Muscle layer of duodenum (tissue), 2 donors: ENCODE measurements at regions not wholly inside any gene's neighbourhood (a gene's known extent, or its start where the extent isn't known, plus 50 kb on each side); places are given as distances from the start of the nearest gene placed in this dataset.
"Not testable (repeated sequence)": the region's sequence is repeated elsewhere in the genome, so short reads cannot be mapped to it uniquely, and the experiment has no call there.

Experiments used
- H3K27ac ChIP-seq: one replicate; pipeline ENCODE4 v1.7.0; 2013; ENCODE audit warnings: mild to moderate bottlenecking, low read length
- H3K27me3 ChIP-seq: one replicate; pipeline ENCODE4 v1.7.0; 2013; ENCODE audit warnings: low read depth, mild to moderate bottlenecking, control low read depth, low read length
- H3K36me3 ChIP-seq, 2 donors: one replicate each; pipeline ENCODE4 v1.7.0; 2013; ENCODE audit warnings: low read length in 2 of 2, control low read depth in 1 of 2, mild to moderate bottlenecking in 1 of 2; ENCODE audit not compliant: insufficient read depth in 2 of 2, control insufficient read depth in 1 of 2
- H3K4me1 ChIP-seq, 2 donors: one replicate each; pipeline ENCODE4 v1.7.0; 2013; ENCODE audit warnings: low read length in 2 of 2, mild to moderate bottlenecking in 2 of 2, control low read depth in 1 of 2, moderate library complexity in 1 of 2; ENCODE audit not compliant: insufficient read depth in 2 of 2, control insufficient read depth in 1 of 2
- H3K4me3 ChIP-seq, 2 donors: one replicate each; pipeline ENCODE4 v1.7.0; 2013; ENCODE audit warnings: low read length in 2 of 2, low read depth in 1 of 2, mild to moderate bottlenecking in 1 of 2
- H3K9me3 ChIP-seq, 2 donors: one replicate each; pipeline ENCODE4 v1.7.0; 2013; ENCODE audit warnings: low read length in 2 of 2, control low read depth in 1 of 2, mild to moderate bottlenecking in 1 of 2; ENCODE audit not compliant: control insufficient read depth in 1 of 2
- donor health status: healthy.

DNA sequence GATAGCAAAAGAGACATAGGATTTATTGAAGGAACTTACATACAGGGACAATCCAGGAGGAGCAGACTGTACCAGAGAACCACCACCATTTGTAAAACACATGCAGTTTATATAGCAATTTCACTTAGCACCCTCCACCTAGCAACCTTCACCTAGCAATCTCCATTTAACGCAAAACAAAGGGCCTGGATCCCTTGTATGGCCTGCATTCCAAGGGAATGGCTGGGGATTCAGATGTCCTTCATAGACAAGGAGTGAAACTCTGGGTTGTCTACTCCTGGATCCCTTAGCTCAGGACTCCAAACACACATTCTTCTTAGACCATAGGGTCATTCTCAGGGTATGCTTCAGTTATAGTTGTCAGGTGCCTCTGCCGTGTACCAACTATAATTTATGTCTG is 1324.9 kb downstream of the HACE1 start:
- no peaks in the 10 kb centered on the region for H3K36me3 ChIP-seq
- no peaks in the 10 kb centered on the region for H3K9me3 ChIP-seq
- no peaks in the 10 kb centered on the region for H3K27me3 ChIP-seq
- no peaks in the 10 kb centered on the region for H3K4me1 ChIP-seq
- no peak overlapping the region for H3K4me3 ChIP-seq
- H3K27ac ChIP-seq, result no peak overlapping the region

DNA sequence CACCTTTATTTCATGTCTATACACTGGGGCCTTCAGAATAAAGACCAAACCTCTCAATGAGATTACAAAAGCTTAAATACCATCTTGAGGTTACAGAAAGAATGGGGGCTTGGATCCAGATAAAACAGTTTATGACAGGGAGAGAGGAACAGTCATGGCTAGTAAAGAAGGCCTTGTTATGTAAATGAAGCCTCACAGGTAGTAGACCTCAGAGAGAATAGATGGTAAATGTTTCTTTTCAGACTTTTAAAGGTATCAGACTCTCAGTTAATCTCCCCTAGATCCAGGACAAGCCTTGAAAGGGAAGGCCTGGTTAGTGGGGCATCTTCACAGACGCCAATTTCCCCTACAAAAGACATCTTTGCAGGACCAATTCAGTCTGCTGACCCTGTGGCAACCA is 1325.6 kb downstream of the HACE1 start:
- no peaks in the 10 kb centered on the region for H3K27me3 ChIP-seq
- H3K4me3 ChIP-seq, result no peak overlapping the region
- H3K9me3 ChIP-seq, result no peaks in the 10 kb centered on the region

DNA sequence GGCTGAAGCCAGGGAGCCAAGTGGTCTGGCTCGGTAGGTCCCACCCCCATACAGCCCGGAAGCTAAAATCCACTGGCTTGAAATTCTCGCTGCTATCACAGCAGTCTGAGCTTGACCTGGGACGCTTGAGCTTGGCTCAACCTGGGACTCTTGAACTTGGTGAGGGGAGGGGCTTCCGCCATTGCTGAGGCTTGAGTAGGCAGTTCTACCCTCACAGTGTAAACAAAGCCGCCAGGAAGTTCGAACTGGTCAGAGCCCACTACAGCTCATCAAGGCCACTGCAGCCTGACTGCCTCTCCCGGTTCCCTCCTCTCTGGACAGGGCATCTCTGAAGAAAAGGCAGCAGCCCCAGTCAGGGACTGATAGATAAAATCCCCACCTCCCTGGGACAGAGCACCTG is 1337.7 kb downstream of the HACE1 start:
- Histone ChIP-seq H3K4me3 (no peak overlapping the region), H3K27ac (no peak overlapping the region), H3K27me3 (no peaks in the 10 kb centered on the region), H3K36me3 (no peaks in the 10 kb centered on the region), H3K4me1 (no peaks in the 10 kb centered on the region), H3K9me3 (no peaks in the 10 kb centered on the region)

More for the DNA sequence above, 1325.6 kb downstream of the HACE1 start:
- Histone ChIP-seq H3K27ac (no peak overlapping the region), H3K4me1 (no peaks in the 10 kb centered on the region), H3K36me3 (no peaks in the 10 kb centered on the region)

DNA sequence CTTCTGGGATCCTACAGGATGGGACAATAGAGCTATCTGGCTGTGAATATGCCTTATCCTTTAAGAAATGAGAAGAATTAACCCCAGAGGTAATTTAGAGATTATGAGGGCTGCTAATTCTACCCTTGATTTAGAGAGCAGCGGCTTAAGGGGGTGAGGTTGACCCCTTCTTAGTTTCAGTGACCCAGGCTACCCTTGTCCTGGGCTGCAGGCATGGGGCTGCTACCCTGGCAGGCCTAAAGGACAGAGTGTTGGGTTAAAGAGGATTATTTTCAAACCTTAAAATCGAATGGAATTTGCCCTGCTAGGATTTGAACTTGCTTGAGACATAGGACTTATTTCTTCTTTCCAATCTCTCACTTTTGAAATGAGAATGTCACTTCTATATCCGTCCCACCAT is 1343.4 kb downstream of the HACE1 start:
- Histone ChIP-seq H3K36me3 (no peaks in the 10 kb centered on the region), H3K4me1 (no peaks in the 10 kb centered on the region), H3K27ac (no peak overlapping the region), H3K27me3 (no peaks in the 10 kb centered on the region), H3K4me3 (no peak overlapping the region), H3K9me3 (no peaks in the 10 kb centered on the region)

DNA sequence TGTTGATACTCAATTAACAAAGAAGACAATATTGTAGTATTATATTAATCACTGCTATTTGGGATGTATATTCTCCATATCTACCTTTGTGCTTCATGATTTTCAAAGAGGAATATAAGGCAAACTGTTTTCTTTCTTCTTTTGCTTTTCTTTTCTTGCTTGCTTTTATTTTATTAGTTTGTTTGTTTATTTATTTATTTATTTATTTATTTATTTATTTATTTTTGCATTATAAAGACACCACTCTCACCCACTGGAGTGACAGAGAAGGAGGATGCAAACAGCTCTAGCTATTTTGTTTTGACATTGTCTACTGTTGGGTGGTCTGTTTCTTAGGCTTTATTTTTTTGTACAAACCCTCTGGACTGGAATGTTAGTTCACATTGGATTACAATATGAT is 1352.7 kb downstream of the HACE1 start:
- Histone ChIP-seq H3K9me3 (no peaks in the 10 kb centered on the region), H3K4me1 (no peaks in the 10 kb centered on the region), H3K27ac (no peak overlapping the region), H3K4me3 (no peak overlapping the region), H3K36me3 (no peaks in the 10 kb centered on the region), H3K27me3 (no peaks in the 10 kb centered on the region)

DNA sequence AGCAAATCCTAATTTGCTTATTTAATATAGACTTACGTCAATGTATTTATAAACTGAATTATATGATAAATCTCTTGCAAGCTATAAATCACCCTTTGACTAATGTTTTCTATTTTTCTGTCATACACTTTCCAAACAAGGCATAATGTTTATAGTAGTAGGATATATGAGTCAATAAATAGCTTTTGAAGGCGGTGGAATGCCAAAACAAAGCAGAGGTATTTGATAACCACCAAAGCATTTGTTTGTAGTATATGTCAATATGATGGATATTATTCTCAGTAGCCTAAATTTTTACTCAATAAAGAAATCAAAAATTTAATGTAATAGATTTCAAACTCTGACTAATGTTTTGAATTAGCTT is 1354.6 kb downstream of the HACE1 start:
- H3K9me3 ChIP-seq, result no peaks in the 10 kb centered on the region
- H3K27me3 ChIP-seq, result no peaks in the 10 kb centered on the region
- no peak overlapping the region for H3K27ac ChIP-seq
- H3K36me3 ChIP-seq, result no peaks in the 10 kb centered on the region
- H3K4me3 ChIP-seq, result no peak overlapping the region
- H3K4me1 ChIP-seq, result no peaks in the 10 kb centered on the region

DNA sequence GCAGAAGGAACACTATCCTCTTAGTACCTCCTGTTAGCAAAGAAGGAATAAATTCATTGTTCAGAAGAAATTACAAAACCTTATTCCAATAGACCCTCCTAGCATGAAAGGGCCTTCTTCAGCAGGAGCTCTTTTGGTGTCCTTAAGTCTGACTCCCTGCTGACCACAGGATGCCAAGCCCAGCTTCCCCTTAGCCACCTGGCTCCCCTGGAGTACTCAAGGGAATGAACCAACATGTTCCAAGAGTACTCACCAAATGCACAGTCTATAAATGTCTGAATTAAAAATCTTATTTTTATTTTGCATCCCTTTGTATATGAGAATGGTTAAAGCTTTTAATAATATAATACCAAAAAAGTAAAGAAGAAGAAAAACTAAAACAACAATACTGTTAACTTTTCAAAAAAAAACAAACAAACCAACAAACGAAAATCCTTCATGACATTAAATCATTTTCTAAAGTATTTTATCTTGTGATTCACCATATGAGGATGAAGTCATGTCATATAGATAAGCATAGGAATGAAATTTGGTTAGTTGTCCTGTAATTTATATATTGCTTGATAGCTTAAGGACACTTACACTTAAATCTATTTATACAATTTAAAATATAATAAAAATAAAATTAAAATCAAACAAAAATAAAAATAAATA is 1355.1 kb downstream of the HACE1 start:
- Histone ChIP-seq H3K36me3 (no peaks in the 10 kb centered on the region), H3K4me3 (no peak overlapping the region), H3K27me3 (no peaks in the 10 kb centered on the region), H3K4me1 (no peaks in the 10 kb centered on the region), H3K27ac (no peak overlapping the region), H3K9me3 (no peaks in the 10 kb centered on the region)

DNA sequence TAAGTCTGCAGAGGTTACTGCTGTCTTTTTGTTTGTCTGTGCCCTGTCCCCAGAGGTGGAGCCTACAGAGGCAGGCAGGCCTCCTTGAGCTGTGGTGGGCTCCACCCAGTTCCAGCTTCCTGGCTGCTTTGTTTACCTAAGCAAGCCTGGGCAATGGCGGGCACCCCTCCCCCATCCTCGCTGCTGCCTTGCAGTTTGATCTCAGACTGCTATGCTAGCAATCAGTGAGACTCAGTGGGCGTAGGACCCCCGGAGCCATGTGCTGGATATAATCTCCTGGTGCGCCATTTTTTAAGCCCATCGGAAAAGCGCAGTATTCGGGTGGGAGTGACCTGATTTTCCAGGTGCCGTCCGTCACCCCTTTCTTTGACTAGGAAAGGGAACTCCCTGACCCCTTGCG is 1363.1 kb downstream of the HACE1 start:
- H3K4me1 ChIP-seq, H3K27ac ChIP-seq, H3K4me3 ChIP-seq, H3K9me3 ChIP-seq, H3K36me3 ChIP-seq, H3K27me3 ChIP-seq: not testable (repeated sequence)

DNA sequence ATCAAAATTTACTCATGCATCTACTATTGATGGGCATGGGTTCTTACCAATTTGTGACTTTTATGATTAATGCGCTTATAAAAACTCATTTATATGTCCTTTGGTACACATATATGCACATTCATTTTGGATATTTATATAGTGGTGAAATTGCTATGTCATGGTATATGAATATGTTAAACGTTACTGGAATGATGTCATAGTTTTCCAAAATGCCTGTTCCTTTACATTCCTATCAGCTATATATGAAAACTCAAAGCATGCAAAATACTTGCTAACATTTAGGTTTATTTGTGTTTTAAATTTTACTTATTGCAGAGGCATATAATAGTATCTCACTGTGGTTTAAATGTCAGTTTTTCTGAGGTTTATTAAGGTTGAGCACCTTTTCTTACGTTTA is 1403.1 kb downstream of the HACE1 start:
- H3K9me3 ChIP-seq, result no peaks in the 10 kb centered on the region
- no peaks in the 10 kb centered on the region for H3K4me1 ChIP-seq
- H3K27me3 ChIP-seq, result no peaks in the 10 kb centered on the region
- no peaks in the 10 kb centered on the region for H3K36me3 ChIP-seq
- H3K4me3 ChIP-seq, result no peak overlapping the region
- no peak overlapping the region for H3K27ac ChIP-seq

DNA sequence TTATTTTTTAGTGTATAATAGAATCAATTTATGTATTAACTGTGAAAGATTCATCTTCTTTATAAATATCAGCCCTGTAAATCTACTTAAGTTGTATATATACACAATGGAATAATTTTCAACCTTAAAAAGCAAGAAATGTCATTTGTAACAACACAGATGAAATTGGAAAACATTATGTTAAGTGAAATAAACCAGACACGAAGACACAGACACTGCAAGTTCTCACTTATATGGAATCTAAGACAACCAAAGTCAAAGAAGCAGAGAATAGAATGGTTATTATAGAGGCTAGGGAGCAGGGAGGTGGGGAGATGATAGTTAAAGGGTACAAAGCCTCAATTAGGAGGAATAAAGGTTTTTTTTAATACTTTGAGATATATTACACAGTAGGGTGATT is 1404.4 kb downstream of the HACE1 start:
- H3K36me3 ChIP-seq, result no peaks in the 10 kb centered on the region
- no peak overlapping the region for H3K27ac ChIP-seq
- no peaks in the 10 kb centered on the region for H3K27me3 ChIP-seq
- H3K4me1 ChIP-seq, result no peaks in the 10 kb centered on the region
- H3K9me3 ChIP-seq, result no peaks in the 10 kb centered on the region
- H3K4me3 ChIP-seq, result peak overlapping the region in 1 of 2 donors; percentile 32

DNA sequence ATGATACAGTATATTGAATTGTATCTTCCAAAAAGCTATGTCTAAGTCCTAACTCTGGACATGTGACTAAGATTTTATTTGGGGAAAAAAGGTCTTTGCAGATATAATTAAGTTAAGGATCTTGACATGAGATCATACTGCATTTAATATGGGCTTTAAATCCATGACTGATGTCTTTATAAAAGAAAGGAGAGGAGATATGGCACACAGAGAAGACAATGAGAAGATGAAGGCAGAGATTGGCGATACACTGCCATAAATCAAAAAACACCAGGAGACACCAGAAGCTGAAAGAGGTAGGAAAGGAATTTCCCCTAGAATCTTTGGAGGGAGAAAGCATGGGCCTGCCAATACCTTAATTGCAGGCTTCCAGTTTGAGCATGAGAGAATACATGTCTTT is 1450.2 kb downstream of the HACE1 start:
- Histone ChIP-seq H3K27me3 (no peaks in the 10 kb centered on the region), H3K9me3 (no peaks in the 10 kb centered on the region), H3K4me3 (no peak overlapping the region), H3K27ac (no peak overlapping the region), H3K36me3 (no peaks in the 10 kb centered on the region), H3K4me1 (no peaks in the 10 kb centered on the region)

DNA sequence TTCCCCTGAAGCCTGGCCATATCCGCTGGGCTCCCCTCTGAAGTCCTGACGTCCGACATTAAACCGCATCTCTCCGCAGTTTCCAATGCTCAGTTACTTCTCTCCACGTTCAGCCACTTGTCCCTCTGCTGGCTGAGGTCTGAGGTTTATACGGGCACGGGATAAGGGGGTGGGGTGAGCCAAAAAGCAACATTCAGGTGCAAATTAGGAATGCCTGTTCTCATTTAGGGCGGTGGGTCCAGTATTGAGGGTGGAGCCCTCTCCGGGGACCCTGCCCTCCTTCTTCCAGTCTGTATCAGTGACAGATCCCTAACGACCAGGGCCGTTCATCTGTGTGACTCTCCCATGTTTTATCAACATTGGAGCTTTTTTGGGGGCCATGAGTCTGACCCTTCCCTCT is 1454.4 kb downstream of the HACE1 start:
- H3K27me3 ChIP-seq, result no peaks in the 10 kb centered on the region
- H3K9me3 ChIP-seq, result no peaks in the 10 kb centered on the region
- H3K4me1 ChIP-seq, result no peaks in the 10 kb centered on the region
- no peak overlapping the region for H3K27ac ChIP-seq
- H3K36me3 ChIP-seq, result no peaks in the 10 kb centered on the region
- H3K4me3 ChIP-seq, result no peak overlapping the region
